ENCODE measurements at regions not wholly inside any gene's neighbourhood (a gene's known extent, or its start where the extent isn't known, plus 50 kb on each side); places are given as distances from the start of the nearest gene placed in this dataset.

- no peak for TF ChIP-seq POLR2A (IDR thresholded peaks at IDR 0.05)
- TF ChIP-seq CTCF (IDR thresholded peaks at IDR 0.05), result no peak
- TF ChIP-seq POLR2AphosphoS5 (IDR thresholded peaks at IDR 0.05; ENCODE audit: insufficient read depth in 1 of 2, low read depth in 1 of 2), result no peak
- DNase-seq (ENCODE audit: extremely low spot score in 2 of 2), result no peak
- intact Hi-C loops (cut with DNase I), result no loop called here
These were observed 117.2 kb upstream of the FLRT2 start for GRCh38 chr14:85412756-85413155.

DNA sequence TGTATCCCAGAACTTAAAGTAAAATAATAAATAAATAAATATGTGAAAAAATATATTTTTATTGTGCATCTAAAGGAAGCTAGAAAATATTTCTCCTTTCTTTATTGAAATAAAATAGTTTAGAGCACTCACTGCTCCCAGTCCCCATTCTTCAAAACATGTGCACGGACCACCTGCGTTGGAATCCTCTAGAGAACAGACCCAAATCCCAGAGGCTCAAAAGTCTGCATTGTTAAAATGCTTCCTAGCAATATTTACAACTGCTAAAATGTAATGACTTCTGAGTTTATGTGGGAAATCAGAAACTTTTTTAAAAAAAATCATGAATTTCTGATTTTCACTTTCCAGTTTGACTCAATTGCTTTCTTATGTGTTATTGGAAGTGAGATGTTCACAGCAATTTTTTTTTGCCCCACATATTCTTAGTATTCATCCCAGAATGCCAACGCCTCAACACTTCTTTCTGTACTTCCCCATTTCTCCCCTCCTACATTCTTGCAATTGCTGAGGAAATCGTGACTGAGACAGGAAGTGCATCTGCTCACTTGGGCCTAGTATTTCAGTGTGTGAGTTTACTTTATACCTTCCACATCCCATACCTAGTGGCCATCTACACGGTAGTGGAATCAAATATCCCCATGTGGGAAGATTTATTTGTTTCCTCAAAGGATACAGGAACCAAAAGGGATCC is 116.0 kb upstream of the FLRT2 start:
- no peaks in the 10 kb centered on the region for H3K9me3 ChIP-seq
- H3K27ac ChIP-seq, result no peak overlapping the region
- no peak for DNase-seq (ENCODE audit: extremely low spot score in 2 of 2)

More at GRCh38 chr14:85412756-85413155, 117.2 kb upstream of the FLRT2 start:
- H3K9me3 ChIP-seq, result no peaks in the 10 kb centered on the region
- H3K27ac ChIP-seq, result no peak overlapping the region
- H3K4me1 ChIP-seq, result peaks cover 4% of the 10 kb centered on the region
- no peaks in the 10 kb centered on the region for H3K36me3 ChIP-seq
- no peaks in the 10 kb centered on the region for H3K27me3 ChIP-seq
- no peak overlapping the region for H3K4me3 ChIP-seq

GRCh38 chr14:85415015-85415712 is 114.8 kb upstream of the FLRT2 start:
- no peak overlapping the region for H3K27ac ChIP-seq
- no peaks in the 10 kb centered on the region for H3K9me3 ChIP-seq
- peak in 1 of 2 donors; percentile 89 for DNase-seq (ENCODE audit: extremely low spot score in 2 of 2)
- H3K27me3 ChIP-seq, result no peaks in the 10 kb centered on the region
- intact Hi-C loops (cut with DNase I), result no loop called here
- no peaks in the 10 kb centered on the region for H3K4me1 ChIP-seq
- H3K4me3 ChIP-seq, result no peak overlapping the region
- no peaks in the 10 kb centered on the region for H3K36me3 ChIP-seq
- TF ChIP-seq POLR2AphosphoS5 (IDR thresholded peaks at IDR 0.05; ENCODE audit: insufficient read depth in 1 of 2, low read depth in 1 of 2), result peak in 1 of 2 donors; percentile 64
- TF ChIP-seq CTCF (IDR thresholded peaks at IDR 0.05), result no peak

More for the DNA sequence above, 116.0 kb upstream of the FLRT2 start:
- Histone ChIP-seq H3K36me3 (no peaks in the 10 kb centered on the region), H3K27me3 (no peaks in the 10 kb centered on the region), H3K4me3 (no peak overlapping the region), H3K4me1 (peaks cover 4% of the 10 kb centered on the region)
- no peak for TF ChIP-seq CTCF (IDR thresholded peaks at IDR 0.05)
- TF ChIP-seq POLR2AphosphoS5 (IDR thresholded peaks at IDR 0.05; ENCODE audit: insufficient read depth in 1 of 2, low read depth in 1 of 2), result no peak
- no peak for TF ChIP-seq POLR2A (IDR thresholded peaks at IDR 0.05)
- intact Hi-C loops (cut with DNase I), result no loop called here

GRCh38 chr14:85416771-85417170 is 113.2 kb upstream of the FLRT2 start:
- H3K4me3 ChIP-seq, result no peak overlapping the region
- no peak overlapping the region for H3K27ac ChIP-seq
- no peak for DNase-seq (ENCODE audit: extremely low spot score in 2 of 2)
- H3K36me3 ChIP-seq, result no peaks in the 10 kb centered on the region
- no peaks in the 10 kb centered on the region for H3K27me3 ChIP-seq
- TF ChIP-seq POLR2AphosphoS5 (IDR thresholded peaks at IDR 0.05; ENCODE audit: insufficient read depth in 1 of 2, low read depth in 1 of 2) (peak in 1 of 2 donors; percentile 59), POLR2A (IDR thresholded peaks at IDR 0.05) (no peak)
- no peaks in the 10 kb centered on the region for H3K4me1 ChIP-seq
- H3K9me3 ChIP-seq, result no peaks in the 10 kb centered on the region
- intact Hi-C loops (cut with DNase I), result no loop called here

- no peak overlapping the region for H3K4me3 ChIP-seq
- H3K27ac ChIP-seq, result no peak overlapping the region
- DNase-seq (ENCODE audit: extremely low spot score in 2 of 2), result no peak
- TF ChIP-seq POLR2A (IDR thresholded peaks at IDR 0.05), result no peak
- no peak for TF ChIP-seq CTCF (IDR thresholded peaks at IDR 0.05)
- TF ChIP-seq POLR2AphosphoS5 (IDR thresholded peaks at IDR 0.05; ENCODE audit: insufficient read depth in 1 of 2, low read depth in 1 of 2), result no peak
- H3K36me3 ChIP-seq, result no peaks in the 10 kb centered on the region
- intact Hi-C loops (cut with DNase I), result no loop called here
- no peaks in the 10 kb centered on the region for H3K9me3 ChIP-seq
- no peaks in the 10 kb centered on the region for H3K27me3 ChIP-seq
- H3K4me1 ChIP-seq, result no peaks in the 10 kb centered on the region
These were observed 112.5 kb upstream of the FLRT2 start for GRCh38 chr14:85417396-85417795.

Measured in vagina (tissue), 2 donors.